ENCODE measurements at regions not wholly inside any gene's neighbourhood (a gene's known extent, or its start where the extent isn't known, plus 50 kb on each side); places are given as distances from the start of the nearest gene placed in this dataset.

- no peak for TF ChIP-seq CTCF (IDR thresholded peaks at IDR 0.05)
- no peak overlapping the region for H2AFZ ChIP-seq (ENCODE audit: insufficient read depth, low read depth, low read length, poor library complexity, severe bottlenecking)
- H3K9ac ChIP-seq (ENCODE audit: insufficient read depth, low read length, poor library complexity, severe bottlenecking), result no peak overlapping the region
- H3K9me3 ChIP-seq (replicated peaks in 1 of 2; ENCODE audit: control insufficient read depth in 1 of 2, insufficient read depth in 1 of 2, low read length in 2 of 2), result peaks cover 8 to 16% of the 10 kb centered on the region in 2 donors
- no peak overlapping the region for H3K4me3 Mint-ChIP-seq
- H3K36me3 ChIP-seq (replicated peaks in 1 of 2; ENCODE audit: control insufficient read depth in 1 of 2, insufficient read depth in 2 of 2, low read length in 2 of 2), result no peaks in the 10 kb centered on the region
- H3K27me3 Mint-ChIP-seq (ENCODE audit: low read depth in 3 of 3), result peaks cover 0 to 2% (median 0%) of the 10 kb centered on the region in 3 donors
- no peak overlapping the region for H3K4me2 ChIP-seq (replicated peaks; ENCODE audit: extremely low read depth, low read length, poor library complexity, severe bottlenecking)
- H3K4me3 ChIP-seq (replicated peaks in 1 of 3; ENCODE audit: low read depth in 2 of 3, low read length in 3 of 3), result no peak overlapping the region
- peaks cover 0 to 22% (median 7%) of the 10 kb centered on the region in 7 donors for H3K9me3 Mint-ChIP-seq
- no peaks in the 10 kb centered on the region for H3K36me3 Mint-ChIP-seq
- no peak for DNase-seq
- H3K27ac Mint-ChIP-seq, result no peak overlapping the region
- 85% methylated on average over 2 of the region's 2 CpGs for WGBS (ENCODE audit: insufficient coverage)
- H3K27ac ChIP-seq (ENCODE audit: low read depth in 1 of 2, low read length in 2 of 2), result no peak overlapping the region
- H4K20me1 ChIP-seq (ENCODE audit: insufficient read depth, low read length), result no peaks in the 10 kb centered on the region
- no peaks in the 10 kb centered on the region for H3K4me1 Mint-ChIP-seq
- H3K4me1 ChIP-seq (ENCODE audit: control insufficient read depth in 1 of 2, insufficient read depth in 2 of 2, low read length in 2 of 2), result no peaks in the 10 kb centered on the region
- intact Hi-C loops (cut with micrococcal nuclease), result no loop called here
- no peaks in the 10 kb centered on the region for H3K79me2 ChIP-seq (ENCODE audit: insufficient read depth, low read length)
- no peaks in the 10 kb centered on the region for H3K27me3 ChIP-seq (ENCODE audit: control insufficient read depth in 2 of 2, insufficient read depth in 2 of 2, low read length in 2 of 2)
Observed at GRCh38 chr11:106497822-106498221, 420.4 kb downstream of the AASDHPPT start.

- no peak overlapping the region for H2AFZ ChIP-seq (ENCODE audit: insufficient read depth, low read depth, low read length, poor library complexity, severe bottlenecking)
- no peak overlapping the region for H3K27ac ChIP-seq (ENCODE audit: low read depth in 1 of 2, low read length in 2 of 2)
- H3K4me2 ChIP-seq (replicated peaks; ENCODE audit: extremely low read depth, low read length, poor library complexity, severe bottlenecking), result no peak overlapping the region
- Mint-ChIP-seq H3K27ac (no peak overlapping the region), H3K4me1 (no peaks in the 10 kb centered on the region), H3K27me3 (ENCODE audit: low read depth in 3 of 3) (no peaks in the 10 kb centered on the region), H3K4me3 (no peak overlapping the region), H3K9me3 (peaks cover 0 to 6% (median 2%) of the 10 kb centered on the region in 7 donors), H3K36me3 (no peaks in the 10 kb centered on the region)
- intact Hi-C loops (cut with micrococcal nuclease), result no loop called here
- TF ChIP-seq CTCF (IDR thresholded peaks at IDR 0.05), result no peak
- H3K4me1 ChIP-seq (ENCODE audit: control insufficient read depth in 1 of 2, insufficient read depth in 2 of 2, low read length in 2 of 2), result no peaks in the 10 kb centered on the region
- H3K27me3 ChIP-seq (ENCODE audit: control insufficient read depth in 2 of 2, insufficient read depth in 2 of 2, low read length in 2 of 2), result no peaks in the 10 kb centered on the region
- H3K9me3 ChIP-seq (replicated peaks in 1 of 2; ENCODE audit: control insufficient read depth in 1 of 2, insufficient read depth in 1 of 2, low read length in 2 of 2), result peaks cover 3 to 6% of the 10 kb centered on the region in 2 donors
- WGBS (ENCODE audit: insufficient coverage), result no CpG with 5 or more reads among the region's 1 CpG
- H3K79me2 ChIP-seq (ENCODE audit: insufficient read depth, low read length), result no peaks in the 10 kb centered on the region
- no peaks in the 10 kb centered on the region for H3K36me3 ChIP-seq (replicated peaks in 1 of 2; ENCODE audit: control insufficient read depth in 1 of 2, insufficient read depth in 2 of 2, low read length in 2 of 2)
- no peak overlapping the region for H3K4me3 ChIP-seq (replicated peaks in 1 of 3; ENCODE audit: low read depth in 2 of 3, low read length in 3 of 3)
- no peak overlapping the region for H3K9ac ChIP-seq (ENCODE audit: insufficient read depth, low read length, poor library complexity, severe bottlenecking)
- H4K20me1 ChIP-seq (ENCODE audit: insufficient read depth, low read length), result no peaks in the 10 kb centered on the region
- DNase-seq, result no peak
Observed at GRCh38 chr11:106503901-106504300, 426.4 kb downstream of the AASDHPPT start.
